ENCODE measurements at regions not wholly inside any gene's neighbourhood (a gene's known extent, or its start where the extent isn't known, plus 50 kb on each side); places are given as distances from the start of the nearest gene placed in this dataset.

GRCh38 chr16:79372503-79373184, 227.9 kb downstream of the MAF start:
- peak in 1 of 3 donors; percentile 22 for DNase-seq

GRCh38 chr16:79370736-79371135, 229.8 kb downstream of the MAF start:
- DNase-seq, result no peak

DNA sequence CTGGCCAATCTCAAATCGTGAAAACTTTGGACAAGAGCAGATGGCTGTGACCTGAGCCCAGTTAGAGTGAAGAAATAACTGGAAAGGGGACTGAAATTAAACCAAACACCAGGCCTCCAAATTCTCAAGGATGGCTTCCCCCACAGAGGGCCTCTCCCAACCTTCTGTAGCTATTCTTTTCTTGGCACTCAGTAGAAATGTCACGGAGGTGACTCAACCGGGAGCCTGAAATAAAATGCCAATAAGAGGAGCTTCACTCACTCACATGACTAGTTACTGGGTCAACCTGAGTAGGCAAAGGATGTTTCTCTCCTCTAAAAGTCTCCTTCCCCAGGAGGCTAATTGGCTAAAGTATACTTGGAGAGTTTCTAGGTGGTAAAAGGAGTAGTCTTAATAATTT, 230.7 kb downstream of the MAF start:
- no peak for DNase-seq

DNA sequence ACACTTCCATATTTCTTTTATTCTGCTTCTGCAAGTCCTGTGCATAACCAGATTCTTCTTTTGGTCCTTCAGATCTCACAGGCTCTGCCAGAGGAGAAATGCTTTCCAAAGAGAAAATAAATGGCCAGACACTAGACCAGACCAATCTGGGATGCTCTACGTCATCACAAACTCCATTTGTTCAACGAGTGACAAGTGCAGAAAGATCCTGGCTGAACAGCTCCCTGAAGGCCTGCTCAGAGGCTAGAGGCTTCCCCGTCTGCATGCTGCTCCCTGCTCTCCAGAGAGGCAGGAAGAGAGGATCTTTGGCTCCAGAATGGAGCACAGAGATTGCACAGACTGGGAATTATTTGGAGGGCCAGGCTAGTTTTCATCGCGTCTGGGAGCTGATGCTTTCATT, 232.7 kb downstream of the MAF start:
- DNase-seq, result no peak

DNA sequence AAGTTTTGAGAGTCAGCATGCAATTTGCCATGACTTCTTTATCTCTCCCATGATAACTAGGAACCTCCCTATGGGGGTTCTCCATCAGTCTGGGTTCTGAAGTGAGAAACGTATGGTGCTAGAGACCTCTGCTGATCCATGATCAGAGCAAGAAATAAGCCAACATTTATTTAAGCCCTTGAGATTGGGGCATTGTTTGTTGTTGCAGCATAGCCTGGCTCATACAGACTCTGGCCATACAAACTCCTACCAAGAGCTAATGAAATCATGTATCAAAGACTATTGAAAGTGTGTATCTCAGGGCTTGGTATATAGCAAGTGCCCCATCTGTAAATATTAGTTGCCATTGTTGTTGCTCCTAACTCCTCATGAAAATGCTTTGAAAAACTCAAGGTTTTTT, 233.9 kb downstream of the MAF start:
- no peak for DNase-seq

DNA sequence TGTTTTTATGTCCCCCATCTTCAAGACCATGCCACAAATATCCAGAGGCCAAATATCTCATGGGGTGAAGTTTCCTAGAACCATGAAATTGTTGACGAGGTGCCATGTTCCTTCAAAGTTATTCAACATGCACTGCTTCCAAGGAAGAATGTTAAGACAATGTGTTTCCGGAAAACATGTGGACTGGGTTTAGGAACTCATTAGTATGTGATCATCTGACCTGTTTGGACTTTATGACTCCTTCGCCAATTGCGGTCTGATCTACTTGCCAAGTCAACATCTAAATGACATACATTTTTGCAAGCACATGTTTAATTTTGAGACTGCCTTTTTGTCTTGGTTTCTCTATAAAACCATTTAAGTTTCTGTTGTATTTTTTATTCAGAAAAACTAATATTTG, 234.8 kb downstream of the MAF start:
- peak in 1 of 3 donors; percentile 38 for DNase-seq

- DNase-seq, result no peak
Observed at GRCh38 chr16:79363484-79363883, 237.1 kb downstream of the MAF start.

GRCh38 chr16:79363035-79363434, 237.5 kb downstream of the MAF start:
- no peak for DNase-seq

GRCh38 chr16:79362300-79362970, 238.1 kb downstream of the MAF start:
- DNase-seq, result no peak

DNA sequence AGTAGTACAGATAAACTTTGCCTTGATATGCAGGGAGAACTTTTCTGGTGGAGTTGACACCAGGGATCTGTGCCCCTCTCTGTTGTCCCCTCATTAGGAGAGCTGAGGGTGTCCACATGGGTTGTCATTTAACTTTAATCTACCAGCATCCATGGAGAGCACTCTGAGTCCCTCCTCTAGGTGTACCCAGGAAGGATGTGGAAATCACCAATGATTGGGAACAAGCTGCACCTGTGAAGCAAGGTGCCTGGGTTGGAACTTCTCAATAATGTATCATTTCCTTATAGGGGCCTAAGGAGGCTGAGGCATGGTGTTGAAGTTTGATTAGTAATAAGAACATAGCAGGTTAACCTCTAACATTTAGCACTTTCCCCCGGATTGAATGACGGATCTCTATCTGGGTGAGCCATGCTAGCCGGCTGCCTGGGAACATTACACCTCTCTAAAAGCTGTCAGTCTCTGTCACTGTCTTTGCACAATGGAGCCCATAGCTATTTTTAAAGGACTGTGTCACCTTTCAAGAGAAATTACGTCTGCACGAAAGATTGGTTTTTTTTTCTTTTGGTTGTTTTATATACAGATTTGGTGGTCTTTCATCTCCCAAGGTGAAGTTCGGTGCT, 239.3 kb downstream of the MAF start:
- no peak for DNase-seq

- no peak for DNase-seq
Observed at GRCh38 chr16:79360267-79360666, 240.3 kb downstream of the MAF start.

DNA sequence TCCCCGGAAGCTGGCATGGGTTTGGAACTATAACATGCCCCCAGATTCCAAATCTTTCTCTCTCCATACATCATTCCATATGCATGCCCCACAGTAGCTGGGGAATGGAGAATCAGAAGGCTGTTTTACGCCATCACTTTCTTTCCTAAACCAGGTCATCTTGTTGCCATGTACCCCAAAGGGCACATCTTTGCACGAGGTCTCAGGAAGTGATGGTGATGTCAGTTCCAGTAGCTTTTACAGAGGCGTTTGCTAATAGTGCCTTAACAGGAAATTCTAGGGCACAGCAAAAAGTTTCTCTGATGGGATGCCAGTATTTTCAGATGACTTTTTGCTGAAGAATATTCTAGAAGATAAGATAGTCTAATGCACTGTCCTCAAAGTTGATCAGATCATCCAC, 241.5 kb downstream of the MAF start:
- DNase-seq, result no peak

DNA sequence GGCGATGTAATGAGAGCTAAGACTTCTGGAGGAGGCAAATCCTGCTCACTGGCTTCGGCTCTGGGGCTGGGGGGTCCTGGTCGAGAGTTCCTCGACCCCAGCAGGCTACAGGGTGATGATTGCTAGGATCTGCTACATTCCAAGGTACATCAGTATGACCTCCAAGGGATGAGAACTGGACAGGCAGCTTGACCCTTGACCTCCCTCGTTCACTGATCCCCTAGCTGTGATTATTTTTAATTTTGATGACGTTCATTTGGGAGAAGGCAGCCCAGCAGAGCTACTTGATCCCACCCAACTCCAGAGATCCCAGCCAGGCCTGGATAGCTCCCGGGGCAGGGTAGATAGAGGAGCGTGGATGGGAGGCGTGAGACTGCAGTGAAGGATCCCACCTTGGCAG, 242.3 kb downstream of the MAF start:
- DNase-seq, result no peak

DNA sequence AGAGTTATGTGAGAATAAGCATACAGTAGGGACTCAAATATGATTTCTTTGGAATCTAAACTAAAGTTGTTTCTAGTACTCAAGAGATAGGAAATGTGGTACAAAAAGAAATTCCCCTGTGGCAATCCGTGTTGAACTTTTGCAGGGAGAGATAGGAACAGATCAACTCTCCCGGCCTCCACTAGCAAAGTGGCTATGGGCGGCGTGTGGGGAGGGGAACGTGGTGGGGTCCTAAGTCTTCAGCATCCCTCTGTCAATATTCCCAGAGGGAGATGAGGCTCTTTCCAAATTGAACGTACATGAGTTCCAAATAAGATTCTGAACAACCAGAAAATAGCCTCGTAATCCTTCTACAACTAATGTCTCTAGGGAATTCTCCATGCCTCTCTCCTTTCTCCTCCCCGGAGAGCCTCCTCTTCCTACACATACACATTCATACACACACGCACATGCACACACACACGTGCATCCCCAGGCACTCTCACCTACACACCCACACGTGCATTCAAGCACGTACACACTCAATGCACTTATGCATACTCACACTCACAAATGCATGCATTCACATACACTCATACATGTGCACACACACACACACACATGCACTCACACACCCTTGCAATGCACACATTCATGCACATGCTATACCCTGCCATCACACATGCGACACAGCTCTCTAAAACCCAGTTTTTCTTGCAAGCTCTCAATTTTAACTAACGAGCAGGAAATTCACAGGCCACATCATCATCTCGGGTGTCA, 244.8 kb downstream of the MAF start:
- DNase-seq, result no peak

DNA sequence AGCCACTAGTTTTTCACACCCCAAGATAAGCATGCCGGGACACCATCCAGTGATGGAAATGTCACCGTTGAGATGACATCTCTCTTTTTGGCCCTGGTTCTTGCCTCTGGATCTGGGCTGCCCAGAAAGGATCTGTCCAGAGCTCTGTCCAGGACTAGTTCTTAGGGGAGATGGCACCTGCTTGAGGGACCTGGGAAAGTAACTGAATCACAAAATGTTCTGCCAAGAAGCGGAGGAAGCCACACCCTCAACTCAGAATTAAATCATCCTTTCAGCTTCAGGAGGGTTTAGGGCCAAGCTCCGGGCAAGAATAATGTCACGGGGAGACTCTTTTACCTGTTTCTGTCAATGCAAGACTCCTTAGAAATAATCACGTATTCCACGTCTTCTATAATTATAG, 248.6 kb downstream of the MAF start:
- no peak for DNase-seq

GRCh38 chr16:79349803-79350202, 250.7 kb downstream of the MAF start:
- DNase-seq, result no peak

DNA sequence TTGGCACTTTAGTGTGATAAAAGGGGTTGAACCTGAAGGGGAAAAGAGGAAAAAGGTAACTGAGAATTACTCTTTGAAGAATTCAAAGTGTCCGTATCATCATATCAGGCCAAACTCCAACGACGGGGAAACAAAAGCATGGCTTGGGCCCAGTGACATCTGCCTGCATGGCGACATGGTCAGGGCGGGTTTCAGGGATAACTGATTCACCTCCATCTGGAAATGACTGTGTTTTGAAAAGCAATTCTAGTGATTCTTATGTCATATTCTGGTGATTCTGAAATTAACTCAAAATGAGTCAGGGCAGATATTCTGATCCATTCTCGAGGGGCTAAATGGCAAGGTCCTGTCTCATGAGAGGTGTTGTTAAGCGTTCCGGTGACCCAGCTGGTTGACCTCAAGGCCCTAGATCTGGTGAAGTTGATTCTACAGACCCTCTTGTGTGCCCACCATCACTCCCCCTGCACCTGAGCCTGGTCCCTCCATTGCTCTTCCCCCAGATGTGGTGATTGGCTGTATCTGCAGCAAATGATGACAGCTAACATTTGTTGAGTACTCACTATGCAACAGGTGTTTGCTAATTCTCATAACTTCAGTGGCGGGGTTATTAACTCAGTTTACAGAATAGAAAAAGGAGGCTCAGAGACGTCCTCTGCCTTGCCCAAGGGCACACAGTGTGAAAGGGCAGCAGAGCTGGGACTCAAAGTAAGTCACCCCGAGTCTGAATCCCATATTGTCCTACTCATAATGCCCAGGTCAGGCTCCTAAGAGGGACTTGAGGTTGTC, 251.8 kb downstream of the MAF start:
- no peak for DNase-seq

DNA sequence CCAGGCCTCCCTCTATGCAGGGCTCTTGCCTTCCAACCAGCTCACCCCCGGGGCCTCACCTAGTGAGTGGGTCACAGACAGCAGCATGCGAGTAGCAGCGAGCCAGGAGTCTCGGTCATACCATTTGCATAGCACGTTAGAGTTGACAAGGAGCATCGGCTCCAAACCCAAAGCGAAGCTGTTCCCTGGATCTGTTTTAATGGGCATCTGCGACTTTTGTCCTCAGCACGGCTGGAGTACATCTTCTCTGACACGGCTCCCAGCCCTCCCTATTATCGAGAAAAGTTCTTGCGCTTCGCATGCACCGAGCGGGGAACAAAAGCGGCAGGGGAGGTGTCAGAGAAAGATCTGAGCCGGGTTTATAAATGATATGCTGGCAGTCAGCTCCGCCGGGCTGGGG, 253.3 kb downstream of the MAF start:
- DNase-seq, result peak in 1 of 3 donors; percentile 42

DNA sequence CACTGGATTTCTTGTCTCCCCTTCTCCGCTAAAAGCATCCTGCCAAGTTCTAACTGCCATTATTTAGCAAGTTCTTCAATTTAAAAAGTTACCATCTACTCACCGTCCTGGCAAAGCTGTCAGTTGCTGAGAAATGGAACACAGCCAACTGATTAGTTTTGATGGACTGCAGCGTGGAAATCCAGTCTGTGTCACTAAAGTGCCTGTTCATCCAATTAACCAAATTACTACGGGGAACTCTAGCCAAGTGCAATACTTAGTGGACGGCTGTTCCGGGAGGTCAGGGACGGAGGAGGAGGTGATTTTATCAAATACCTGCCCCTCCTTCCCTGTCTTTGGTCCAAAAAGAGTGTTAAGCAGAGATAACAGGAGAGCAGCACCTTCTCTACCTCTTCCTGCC, 260.7 kb downstream of the MAF start:
- no peak for DNase-seq

GRCh38 chr16:79337906-79338305, 262.6 kb downstream of the MAF start:
- no peak for DNase-seq

GRCh38 chr16:79336437-79337229, 263.9 kb downstream of the MAF start:
- no peak for DNase-seq

Data from muscle of back (tissue), 3 donors.